ENCODE measurements at regions not wholly inside any gene's neighbourhood (a gene's known extent, or its start where the extent isn't known, plus 50 kb on each side); places are given as distances from the start of the nearest gene placed in this dataset.

- H3K79me2 ChIP-seq (ENCODE audit: control insufficient read depth, low read length): no peaks in the 10 kb centered on the region
- H3K4me2 ChIP-seq (ENCODE audit: low read length): no peak overlapping the region
- no peaks in the 10 kb centered on the region for H3F3A ChIP-seq (ENCODE audit: control insufficient read depth, insufficient read depth)
- H3K36me3 ChIP-seq (ENCODE audit: control insufficient read depth, low read length): no peaks in the 10 kb centered on the region
- no peaks in the 10 kb centered on the region for H3K9me2 ChIP-seq (replicated peaks; ENCODE audit: control insufficient read depth, low read length)
- H3K9me3 ChIP-seq (ENCODE audit: control insufficient read depth, insufficient read depth, low read length): no peaks in the 10 kb centered on the region
- no peaks in the 10 kb centered on the region for H3K27me3 ChIP-seq (ENCODE audit: control insufficient read depth, low read length)
- H3K4me1 ChIP-seq (ENCODE audit: control insufficient read depth, low read length): no peaks in the 10 kb centered on the region
- TF ChIP-seq CTCF (IDR thresholded peaks at IDR 0.05; ENCODE audit: low read depth, low read length, poor library complexity, severe bottlenecking): no peak
- TF ChIP-seq EZH2phosphoT487 (IDR thresholded peaks at IDR 0.05; ENCODE audit: borderline replicate concordance, low read length): no peak
- no peaks in the 10 kb centered on the region for H4K20me1 ChIP-seq (ENCODE audit: control insufficient read depth, insufficient read depth, low read depth, low read length)
- no peak overlapping the region for H3K27ac ChIP-seq (ENCODE audit: low read depth, low read length)
- no peak overlapping the region for H3K4me3 ChIP-seq (ENCODE audit: low read length)
Observed at GRCh38 chr2:157172239-157172638, 85.3 kb upstream of the GALNT5 start.

- no peaks in the 10 kb centered on the region for H3K79me2 ChIP-seq (ENCODE audit: control insufficient read depth, low read length)
- no peaks in the 10 kb centered on the region for H3K9me3 ChIP-seq (ENCODE audit: control insufficient read depth, insufficient read depth, low read length)
- H3K4me3 ChIP-seq (ENCODE audit: low read length): no peak overlapping the region
- H3K4me2 ChIP-seq (ENCODE audit: low read length): no peak overlapping the region
- H3K9me2 ChIP-seq (replicated peaks; ENCODE audit: control insufficient read depth, low read length): no peaks in the 10 kb centered on the region
- no peaks in the 10 kb centered on the region for H3K36me3 ChIP-seq (ENCODE audit: control insufficient read depth, low read length)
- H4K20me1 ChIP-seq (ENCODE audit: control insufficient read depth, insufficient read depth, low read depth, low read length): no peaks in the 10 kb centered on the region
- no peaks in the 10 kb centered on the region for H3K4me1 ChIP-seq (ENCODE audit: control insufficient read depth, low read length)
- H3K27ac ChIP-seq (ENCODE audit: low read depth, low read length): no peak overlapping the region
- no peaks in the 10 kb centered on the region for H3K27me3 ChIP-seq (ENCODE audit: control insufficient read depth, low read length)
- no peak for TF ChIP-seq EZH2phosphoT487 (IDR thresholded peaks at IDR 0.05; ENCODE audit: borderline replicate concordance, low read length)
- TF ChIP-seq CTCF (IDR thresholded peaks at IDR 0.05; ENCODE audit: low read depth, low read length, poor library complexity, severe bottlenecking): no peak
- H3F3A ChIP-seq (ENCODE audit: control insufficient read depth, insufficient read depth): no peaks in the 10 kb centered on the region
Observed at GRCh38 chr2:157172866-157173578, 84.5 kb upstream of the GALNT5 start.

GRCh38 chr2:157173740-157174184 lies 83.7 kb upstream of the GALNT5 start:
- Histone ChIP-seq H3K4me2 (ENCODE audit: low read length) (no peak overlapping the region), H3K36me3 (ENCODE audit: control insufficient read depth, low read length) (no peaks in the 10 kb centered on the region), H3K79me2 (ENCODE audit: control insufficient read depth, low read length) (no peaks in the 10 kb centered on the region), H3K4me1 (ENCODE audit: control insufficient read depth, low read length) (no peaks in the 10 kb centered on the region), H3K27me3 (ENCODE audit: control insufficient read depth, low read length) (no peaks in the 10 kb centered on the region), H3K9me2 (replicated peaks; ENCODE audit: control insufficient read depth, low read length) (no peaks in the 10 kb centered on the region), H3F3A (ENCODE audit: control insufficient read depth, insufficient read depth) (no peaks in the 10 kb centered on the region), H4K20me1 (ENCODE audit: control insufficient read depth, insufficient read depth, low read depth, low read length) (no peaks in the 10 kb centered on the region), H3K27ac (ENCODE audit: low read depth, low read length) (no peak overlapping the region), H3K4me3 (ENCODE audit: low read length) (no peak overlapping the region), H3K9me3 (ENCODE audit: control insufficient read depth, insufficient read depth, low read length) (no peaks in the 10 kb centered on the region)
- TF ChIP-seq EZH2phosphoT487 (IDR thresholded peaks at IDR 0.05; ENCODE audit: borderline replicate concordance, low read length): no peak
- no peak for TF ChIP-seq CTCF (IDR thresholded peaks at IDR 0.05; ENCODE audit: low read depth, low read length, poor library complexity, severe bottlenecking)

Data from DOHH2 (cell line).